C4-2B (cell line): ENCODE measurements at regions not wholly inside any gene's neighbourhood (a gene's known extent, or its start where the extent isn't known, plus 50 kb on each side); places are given as distances from the start of the nearest gene placed in this dataset.

Experiments
- CTCF ChIP-seq: fragments of 450-650 bp; conservative IDR thresholded peaks from 2 replicates; pipeline ENCODE4 v1.5.1; 2017; ENCODE audit warnings: mild to moderate bottlenecking
- ZFX ChIP-seq: fragments of 450-650 bp; IDR thresholded peaks from 2 replicates; pipeline ENCODE4 v1.6.1; 2017

GRCh38 chr11:134474070-134474860, 62.2 kb upstream of the B3GAT1 start:
- TF ChIP-seq CTCF: no peak
- no peak for TF ChIP-seq ZFX
